NCI-H1092 treated with DMSO at 0.1 percent for 48 hours (cell line): ENCODE measurements at regions not wholly inside any gene's neighbourhood (a gene's known extent, or its start where the extent isn't known, plus 50 kb on each side); places are given as distances from the start of the nearest gene placed in this dataset.

ENCODE experiments used
- DNase-seq: peaks from one replicate; lab custom pipeline; 2025; lab: John Stamatoyannopoulos, UW

GRCh38 chr4:28677808-28678207, 1817.2 kb downstream of the STIM2 start:
- no peak for DNase-seq

GRCh38 chr4:28682847-28683246, 1822.2 kb downstream of the STIM2 start:
- DNase-seq = no peak

- no peak for DNase-seq
Observed at GRCh38 chr4:28686618-28687017, 1826.0 kb downstream of the STIM2 start.

GRCh38 chr4:28690890-28691289, 1830.2 kb downstream of the STIM2 start:
- DNase-seq = no peak

GRCh38 chr4:28702571-28702970, 1841.9 kb downstream of the STIM2 start:
- DNase-seq = no peak

GRCh38 chr4:28709891-28710290, 1849.2 kb downstream of the STIM2 start:
- DNase-seq = no peak

GRCh38 chr4:28723371-28723770, 1862.7 kb downstream of the STIM2 start:
- DNase-seq = no peak

GRCh38 chr4:28724239-28724638, 1863.6 kb downstream of the STIM2 start:
- no peak for DNase-seq

GRCh38 chr4:28730304-28730703, 1869.7 kb downstream of the STIM2 start:
- DNase-seq = no peak

- no peak for DNase-seq
Observed at GRCh38 chr4:28744066-28744465, 1883.4 kb downstream of the STIM2 start.

- no peak for DNase-seq
Observed at GRCh38 chr4:28754376-28754775, 1893.7 kb downstream of the STIM2 start.

- DNase-seq = no peak
Observed at GRCh38 chr4:28755081-28755480, 1894.4 kb downstream of the STIM2 start.

GRCh38 chr4:28759064-28759463, 1898.4 kb downstream of the STIM2 start:
- DNase-seq = no peak

- no peak for DNase-seq
Observed at GRCh38 chr4:28760003-28760402, 1899.4 kb downstream of the STIM2 start.

- no peak for DNase-seq
Observed at GRCh38 chr4:28772066-28772465, 1911.4 kb downstream of the STIM2 start.

- DNase-seq = no peak
Observed at GRCh38 chr4:28772788-28773187, 1912.1 kb downstream of the STIM2 start.

- DNase-seq = no peak
Observed at GRCh38 chr4:28774344-28774743, 1913.7 kb downstream of the STIM2 start.

- DNase-seq = no peak
Observed at GRCh38 chr4:28776004-28776403, 1915.4 kb downstream of the STIM2 start.

GRCh38 chr4:28784188-28784587, 1923.5 kb downstream of the STIM2 start:
- no peak for DNase-seq

GRCh38 chr4:28787947-28788346, 1927.3 kb downstream of the STIM2 start:
- no peak for DNase-seq

- no peak for DNase-seq
Observed at GRCh38 chr4:28788929-28789490, 1928.4 kb downstream of the STIM2 start.

- DNase-seq = no peak
Observed at GRCh38 chr4:28792917-28793597, 1927.1 kb upstream of the PCDH7 start.

GRCh38 chr4:28799696-28800095, 1920.5 kb upstream of the PCDH7 start:
- no peak for DNase-seq

GRCh38 chr4:28811025-28811424, 1909.1 kb upstream of the PCDH7 start:
- no peak for DNase-seq
